Left kidney (tissue), 1 donor: ENCODE measurements at regions not wholly inside any gene's neighbourhood (a gene's known extent, or its start where the extent isn't known, plus 50 kb on each side); places are given as distances from the start of the nearest gene placed in this dataset.

Experiments
- DNase-seq: peaks from one replicate; pipeline ENCODE4 v3.0.0-alpha.2; 2013

DNA sequence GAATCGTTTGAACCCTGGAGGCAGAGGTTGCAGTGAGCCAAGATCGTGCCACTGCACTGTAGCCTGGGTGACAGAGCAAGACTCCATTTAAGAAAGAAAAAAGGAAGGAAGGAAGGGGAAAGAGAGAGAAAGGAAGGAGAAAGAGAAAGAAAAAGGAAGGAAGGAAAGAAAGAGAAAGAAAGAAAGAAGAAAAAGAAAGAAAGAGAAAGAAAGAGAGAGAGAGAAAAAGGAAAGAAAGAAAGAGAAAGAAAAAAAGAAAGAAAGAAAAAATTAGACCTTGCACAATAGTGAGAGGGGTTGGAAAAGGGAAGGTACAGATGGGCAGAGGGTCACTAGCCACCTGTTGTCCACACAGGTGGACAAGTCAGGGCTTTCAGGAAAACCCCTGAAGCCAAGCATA lies 57.6 kb upstream of the RTL6 start:
- DNase-seq: no peak

DNA sequence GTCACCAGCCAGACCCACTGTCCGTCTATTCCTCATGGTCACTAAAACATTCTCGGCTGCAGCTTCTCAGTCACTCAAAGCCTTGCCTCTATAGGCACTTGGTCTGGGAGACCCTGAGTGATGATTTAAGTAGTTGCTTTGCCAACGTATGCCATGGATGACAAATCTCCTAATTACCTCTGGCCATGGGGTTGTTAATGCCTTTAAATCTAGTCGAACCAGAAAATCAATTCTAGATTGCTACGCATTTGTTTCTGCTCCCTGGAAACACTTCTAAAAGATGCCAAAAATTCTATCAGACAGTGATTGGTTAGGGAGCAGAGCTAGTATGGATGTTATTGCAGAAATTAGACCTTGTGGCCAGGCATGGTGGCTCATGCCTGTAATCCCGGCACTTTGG lies 57.0 kb upstream of the RTL6 start:
- DNase-seq: no peak

DNA sequence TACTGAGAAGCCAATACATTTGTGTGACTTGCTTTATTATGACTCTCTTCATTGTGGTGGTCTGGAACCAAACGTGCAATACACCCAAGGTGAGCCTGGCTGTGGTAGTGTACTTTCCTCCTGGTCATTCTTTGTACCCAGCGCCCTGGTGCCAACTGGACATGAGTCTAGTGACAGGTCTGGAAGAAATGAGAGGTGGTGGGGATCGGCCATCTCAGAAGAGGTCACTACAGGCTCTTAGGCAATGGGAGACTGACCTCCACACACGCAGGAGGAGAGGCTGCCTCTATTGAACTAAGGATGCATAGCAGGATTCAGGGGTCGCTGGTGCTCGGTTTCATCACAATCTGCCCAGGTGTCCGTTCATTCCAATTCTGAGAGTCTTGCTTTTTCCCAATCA lies 56.4 kb upstream of the RTL6 start:
- DNase-seq: no peak

DNA sequence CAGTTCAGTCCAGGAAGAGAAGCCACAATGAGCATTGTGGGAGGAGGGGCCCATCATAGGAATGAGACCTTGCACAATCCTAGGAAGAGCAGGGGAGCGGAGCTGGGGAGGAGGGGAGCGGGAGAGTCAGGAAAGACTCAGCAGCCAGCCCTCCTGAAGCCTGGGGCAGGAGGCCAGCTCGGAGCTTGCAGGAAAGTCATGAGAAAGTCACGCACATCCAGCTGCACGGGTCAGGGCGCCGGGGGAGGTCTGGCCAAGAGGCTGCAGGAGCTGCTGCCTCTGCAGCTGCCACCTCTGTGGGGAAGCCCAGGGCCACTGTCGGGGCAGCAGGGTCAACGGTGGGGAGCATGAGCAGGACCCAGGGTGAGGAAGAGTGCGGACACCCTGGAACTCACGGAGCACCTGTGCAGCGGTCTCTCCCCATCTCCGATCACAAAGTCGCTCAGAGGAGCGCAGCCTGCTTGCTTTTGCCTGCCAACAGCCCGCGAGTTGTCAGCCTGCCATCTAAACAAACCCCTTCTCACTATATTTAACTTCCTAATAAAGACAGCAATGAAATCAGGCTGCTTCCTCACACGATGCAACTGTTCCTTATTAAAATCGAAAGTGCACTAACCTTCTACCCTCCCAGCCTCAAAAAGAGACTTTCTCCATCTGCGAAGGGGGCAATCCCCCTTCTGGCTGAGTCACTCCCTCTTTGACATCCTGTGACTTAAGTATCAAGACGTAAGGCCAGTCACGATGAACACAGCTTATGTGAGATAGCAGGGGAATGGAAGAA lies 52.9 kb upstream of the RTL6 start:
- DNase-seq: no peak

DNA sequence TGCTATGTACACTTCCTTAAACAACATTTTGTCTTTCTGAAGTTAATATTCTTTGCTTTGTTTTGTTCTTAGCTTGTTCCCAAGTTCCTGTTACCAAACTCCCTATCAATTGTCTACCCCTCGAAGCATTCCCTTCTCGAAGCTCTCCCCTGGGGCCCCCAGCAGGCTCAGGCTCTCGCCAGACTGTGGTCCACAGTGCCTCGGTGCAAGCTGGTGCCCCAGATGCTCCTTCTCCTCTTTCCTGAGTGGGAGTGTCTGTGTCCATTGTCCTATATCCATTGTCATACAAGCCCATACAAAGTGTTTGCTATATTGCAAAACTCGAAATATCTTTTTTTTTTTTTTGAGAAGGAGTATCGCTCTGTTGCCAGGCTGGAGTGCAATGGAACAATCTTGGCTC lies 51.7 kb upstream of the RTL6 start:
- no peak for DNase-seq

DNA sequence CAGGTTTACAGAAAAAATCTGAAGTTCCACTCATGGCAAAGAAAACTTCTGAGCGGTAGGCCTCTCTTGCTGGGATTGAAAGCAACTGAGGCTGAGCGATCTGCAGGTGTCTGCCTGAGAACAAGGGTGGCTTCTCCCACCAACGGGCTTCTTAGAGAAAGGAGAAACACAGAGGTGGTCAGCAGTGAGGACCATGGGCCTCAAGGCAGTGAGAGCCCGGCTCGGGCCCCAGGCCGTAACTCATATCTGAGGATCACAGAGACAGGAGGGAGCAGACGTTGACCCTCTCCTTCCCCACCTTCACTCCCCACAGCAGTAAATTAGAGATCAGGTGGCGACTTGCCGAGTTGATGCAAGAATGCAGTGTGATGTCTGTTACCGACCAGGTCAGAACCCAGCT lies 50.9 kb upstream of the RTL6 start:
- DNase-seq: no peak
